ENCODE measurements at regions not wholly inside any gene's neighbourhood (a gene's known extent, or its start where the extent isn't known, plus 50 kb on each side); places are given as distances from the start of the nearest gene placed in this dataset.

GRCh38 chr11:129544691-129545090, 169.0 kb downstream of the BARX2 start:
- no peaks in the 10 kb centered on the region for H3K9me3 ChIP-seq (ENCODE audit: insufficient read depth, low read length)
- H3K9ac ChIP-seq (ENCODE audit: low read length), result no peak overlapping the region
- no peak for TF ChIP-seq EZH2phosphoT487 (conservative IDR thresholded peaks at IDR 0.05; ENCODE audit: low read length)
- TF ChIP-seq CTCF (IDR thresholded peaks at IDR 0.05; ENCODE audit: insufficient read depth, low read length, poor library complexity, severe bottlenecking), result no peak
- H3K27me3 ChIP-seq (ENCODE audit: low read length), result no peaks in the 10 kb centered on the region
- H2AFZ ChIP-seq (ENCODE audit: low read depth, low read length, severe bottlenecking), result no peak overlapping the region
- no peaks in the 10 kb centered on the region for H4K20me1 ChIP-seq (ENCODE audit: low read depth, low read length)
- H3K4me2 ChIP-seq (ENCODE audit: low read depth, low read length, poor library complexity, severe bottlenecking), result no peak overlapping the region
- H3F3A ChIP-seq (ENCODE audit: insufficient read depth), result no peaks in the 10 kb centered on the region
- no peaks in the 10 kb centered on the region for H3K79me2 ChIP-seq (ENCODE audit: insufficient read depth, low read length)
- H3K9me2 ChIP-seq (replicated peaks; ENCODE audit: insufficient read depth, low read length), result no peaks in the 10 kb centered on the region
- no peaks in the 10 kb centered on the region for H3K36me3 ChIP-seq (ENCODE audit: low read length)
- no peak overlapping the region for H3K4me3 ChIP-seq (ENCODE audit: insufficient read depth, low read length, poor library complexity, severe bottlenecking)
- H3K27ac ChIP-seq (ENCODE audit: low read depth, low read length), result no peak overlapping the region

- H3K9me2 ChIP-seq (replicated peaks; ENCODE audit: insufficient read depth, low read length), result no peaks in the 10 kb centered on the region
- H3F3A ChIP-seq (ENCODE audit: insufficient read depth), result no peaks in the 10 kb centered on the region
- no peak overlapping the region for H3K4me3 ChIP-seq (ENCODE audit: insufficient read depth, low read length, poor library complexity, severe bottlenecking)
- no peaks in the 10 kb centered on the region for H3K9me3 ChIP-seq (ENCODE audit: insufficient read depth, low read length)
- no peaks in the 10 kb centered on the region for H3K36me3 ChIP-seq (ENCODE audit: low read length)
- TF ChIP-seq CTCF (IDR thresholded peaks at IDR 0.05; ENCODE audit: insufficient read depth, low read length, poor library complexity, severe bottlenecking), result no peak
- no peak for TF ChIP-seq EZH2phosphoT487 (conservative IDR thresholded peaks at IDR 0.05; ENCODE audit: low read length)
- H3K27me3 ChIP-seq (ENCODE audit: low read length), result no peaks in the 10 kb centered on the region
- no peaks in the 10 kb centered on the region for H4K20me1 ChIP-seq (ENCODE audit: low read depth, low read length)
- no peak overlapping the region for H3K4me2 ChIP-seq (ENCODE audit: low read depth, low read length, poor library complexity, severe bottlenecking)
- H3K9ac ChIP-seq (ENCODE audit: low read length), result no peak overlapping the region
- H2AFZ ChIP-seq (ENCODE audit: low read depth, low read length, severe bottlenecking), result no peak overlapping the region
- no peak overlapping the region for H3K27ac ChIP-seq (ENCODE audit: low read depth, low read length)
- no peaks in the 10 kb centered on the region for H3K79me2 ChIP-seq (ENCODE audit: insufficient read depth, low read length)
Measured at GRCh38 chr11:129546266-129546665, 170.6 kb downstream of the BARX2 start.

- Histone ChIP-seq H3K9ac (ENCODE audit: low read length) (no peak overlapping the region), H4K20me1 (ENCODE audit: low read depth, low read length) (no peaks in the 10 kb centered on the region), H3K4me2 (ENCODE audit: low read depth, low read length, poor library complexity, severe bottlenecking) (no peak overlapping the region), H3K79me2 (ENCODE audit: insufficient read depth, low read length) (no peaks in the 10 kb centered on the region), H3K9me2 (replicated peaks; ENCODE audit: insufficient read depth, low read length) (no peaks in the 10 kb centered on the region), H3K36me3 (ENCODE audit: low read length) (no peaks in the 10 kb centered on the region), H3K9me3 (ENCODE audit: insufficient read depth, low read length) (no peaks in the 10 kb centered on the region), H3F3A (ENCODE audit: insufficient read depth) (no peaks in the 10 kb centered on the region), H3K27ac (ENCODE audit: low read depth, low read length) (no peak overlapping the region), H2AFZ (ENCODE audit: low read depth, low read length, severe bottlenecking) (no peak overlapping the region), H3K4me3 (ENCODE audit: insufficient read depth, low read length, poor library complexity, severe bottlenecking) (no peak overlapping the region), H3K27me3 (ENCODE audit: low read length) (no peaks in the 10 kb centered on the region)
- TF ChIP-seq EZH2phosphoT487 (conservative IDR thresholded peaks at IDR 0.05; ENCODE audit: low read length) (no peak), CTCF (IDR thresholded peaks at IDR 0.05; ENCODE audit: insufficient read depth, low read length, poor library complexity, severe bottlenecking) (no peak)
Measured at GRCh38 chr11:129557421-129557820, 181.8 kb downstream of the BARX2 start.

Data from SU-DHL-6 (cell line).